Liver (tissue), 3 donors: ENCODE measurements at regions not wholly inside any gene's neighbourhood (a gene's known extent, or its start where the extent isn't known, plus 50 kb on each side); places are given as distances from the start of the nearest gene placed in this dataset.

Source experiments
- GABPA ChIP-seq, 2 donors: IDR thresholded peaks in 1 of 2; conservative IDR thresholded peaks in 1 of 2; 2 replicates each; pipeline ENCODE4 v1.6.1; 2016; ENCODE audit warnings: antibody characterized with exemption in 2 of 2, mild to moderate bottlenecking in 1 of 2, moderate library complexity in 1 of 2
- TAF1 ChIP-seq: conservative IDR thresholded peaks from 2 replicates; pipeline ENCODE4 v1.6.1; 2016; ENCODE audit warnings: antibody characterized with exemption, mild to moderate bottlenecking
- TF ChIP-seq, protein P1 (sequence below): fragments of 150-350 bp; IDR thresholded peaks from 2 replicates; pipeline ENCODE4 v1.5.1; 2017; ENCODE audit warnings: improper control_type of control experiment, low read depth, low read length; ENCODE audit not compliant: missing input control
- donor health status: healthy.
- donor health status: healthy.

DNA sequence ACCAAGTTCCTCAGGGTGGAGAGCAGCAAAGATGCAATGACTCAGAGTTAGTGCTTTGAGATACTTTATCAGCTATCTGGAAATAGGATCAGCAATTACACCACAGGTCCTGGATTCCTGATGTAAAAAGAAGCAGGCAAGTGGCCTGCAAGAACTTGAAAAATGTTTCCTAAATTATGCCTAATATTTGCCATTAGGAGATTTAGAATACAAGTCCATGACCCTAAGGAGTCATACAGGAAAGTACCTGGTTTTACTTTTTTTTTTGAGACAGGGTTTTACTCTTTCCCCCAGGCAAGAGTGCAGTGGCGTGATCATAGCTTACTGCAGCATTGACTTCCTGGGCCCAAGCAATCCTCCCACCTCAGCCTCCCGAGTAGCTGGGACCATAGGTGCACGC is 78.8 kb upstream of the CRBN start:
- no peak for TF ChIP-seq TAF1
- TF ChIP-seq, protein P1, sequence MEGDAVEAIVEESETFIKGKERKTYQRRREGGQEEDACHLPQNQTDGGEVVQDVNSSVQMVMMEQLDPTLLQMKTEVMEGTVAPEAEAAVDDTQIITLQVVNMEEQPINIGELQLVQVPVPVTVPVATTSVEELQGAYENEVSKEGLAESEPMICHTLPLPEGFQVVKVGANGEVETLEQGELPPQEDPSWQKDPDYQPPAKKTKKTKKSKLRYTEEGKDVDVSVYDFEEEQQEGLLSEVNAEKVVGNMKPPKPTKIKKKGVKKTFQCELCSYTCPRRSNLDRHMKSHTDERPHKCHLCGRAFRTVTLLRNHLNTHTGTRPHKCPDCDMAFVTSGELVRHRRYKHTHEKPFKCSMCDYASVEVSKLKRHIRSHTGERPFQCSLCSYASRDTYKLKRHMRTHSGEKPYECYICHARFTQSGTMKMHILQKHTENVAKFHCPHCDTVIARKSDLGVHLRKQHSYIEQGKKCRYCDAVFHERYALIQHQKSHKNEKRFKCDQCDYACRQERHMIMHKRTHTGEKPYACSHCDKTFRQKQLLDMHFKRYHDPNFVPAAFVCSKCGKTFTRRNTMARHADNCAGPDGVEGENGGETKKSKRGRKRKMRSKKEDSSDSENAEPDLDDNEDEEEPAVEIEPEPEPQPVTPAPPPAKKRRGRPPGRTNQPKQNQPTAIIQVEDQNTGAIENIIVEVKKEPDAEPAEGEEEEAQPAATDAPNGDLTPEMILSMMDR, result no peak
- TF ChIP-seq GABPA (IDR thresholded peaks at IDR 0.05 in 1 of 2, conservative IDR thresholded peaks at IDR 0.05 in 1 of 2), result no peak
